Tibial nerve (tissue), 3 donors: ENCODE measurements at regions not wholly inside any gene's neighbourhood (a gene's known extent, or its start where the extent isn't known, plus 50 kb on each side); places are given as distances from the start of the nearest gene placed in this dataset.

ENCODE experiments used
- POLR2A ChIP-seq, 2 donors: fragments of 450-650 bp; IDR thresholded peaks; one replicate each; pipeline ENCODE4 v1.6.1; 2017; ENCODE audit warnings: antibody characterized with exemption in 2 of 2, mild to moderate bottlenecking in 2 of 2, moderate library complexity in 2 of 2
- TF ChIP-seq, protein P1 (sequence below), 5 experiments: fragments of 200-600 bp in 3 of 5; fragments of 450-650 bp in 2 of 5; sonication (generic) in 3 of 5; IDR thresholded peaks; one replicate each; pipeline ENCODE4 v1.5.1; 2016 to 2019; ENCODE audit warnings: antibody characterized with exemption in 5 of 5, mild to moderate bottlenecking in 3 of 5, moderate library complexity in 2 of 5

DNA sequence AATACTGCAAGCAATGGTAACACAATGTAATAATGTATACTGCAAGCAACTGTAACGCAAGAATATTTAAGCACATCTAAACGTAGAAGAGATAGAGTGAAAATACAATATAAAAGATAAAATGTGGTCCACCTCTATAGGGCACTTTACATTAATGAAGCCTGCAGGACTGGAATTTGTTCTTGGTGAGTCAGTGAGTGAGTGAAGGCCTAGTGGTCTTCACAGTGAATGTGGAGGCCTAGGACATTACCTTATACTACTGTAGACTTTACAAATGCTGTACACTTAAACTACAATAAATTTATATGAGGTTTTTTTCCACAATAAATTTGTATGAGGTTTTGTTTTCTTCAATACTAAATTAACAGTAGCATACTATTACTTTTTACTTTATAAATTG lies 287.4 kb upstream of the SNX7 start:
- TF ChIP-seq, protein P1, sequence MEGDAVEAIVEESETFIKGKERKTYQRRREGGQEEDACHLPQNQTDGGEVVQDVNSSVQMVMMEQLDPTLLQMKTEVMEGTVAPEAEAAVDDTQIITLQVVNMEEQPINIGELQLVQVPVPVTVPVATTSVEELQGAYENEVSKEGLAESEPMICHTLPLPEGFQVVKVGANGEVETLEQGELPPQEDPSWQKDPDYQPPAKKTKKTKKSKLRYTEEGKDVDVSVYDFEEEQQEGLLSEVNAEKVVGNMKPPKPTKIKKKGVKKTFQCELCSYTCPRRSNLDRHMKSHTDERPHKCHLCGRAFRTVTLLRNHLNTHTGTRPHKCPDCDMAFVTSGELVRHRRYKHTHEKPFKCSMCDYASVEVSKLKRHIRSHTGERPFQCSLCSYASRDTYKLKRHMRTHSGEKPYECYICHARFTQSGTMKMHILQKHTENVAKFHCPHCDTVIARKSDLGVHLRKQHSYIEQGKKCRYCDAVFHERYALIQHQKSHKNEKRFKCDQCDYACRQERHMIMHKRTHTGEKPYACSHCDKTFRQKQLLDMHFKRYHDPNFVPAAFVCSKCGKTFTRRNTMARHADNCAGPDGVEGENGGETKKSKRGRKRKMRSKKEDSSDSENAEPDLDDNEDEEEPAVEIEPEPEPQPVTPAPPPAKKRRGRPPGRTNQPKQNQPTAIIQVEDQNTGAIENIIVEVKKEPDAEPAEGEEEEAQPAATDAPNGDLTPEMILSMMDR (IDR thresholded peaks at IDR 0.05), result no peak
- no peak for TF ChIP-seq POLR2A (IDR thresholded peaks at IDR 0.05)
